Immature natural killer cell (primary cell): ENCODE measurements at regions not wholly inside any gene's neighbourhood (a gene's known extent, or its start where the extent isn't known, plus 50 kb on each side); places are given as distances from the start of the nearest gene placed in this dataset.

Source experiments
- DNase-seq, 3 donors: peaks; one replicate each; pipeline ENCODE4 v3.0.0; 2022; ENCODE audit warnings: mixed read lengths in 1 of 3
- H3K27ac Mint-ChIP-seq, 6 donors: one replicate each; pipeline ENCODE4 v1.8.0; 2020; ENCODE audit warnings: mixed read lengths in 6 of 6, mild to moderate bottlenecking in 5 of 6, inconsistent platforms in 4 of 6, moderate library complexity in 3 of 6
- H3K27me3 Mint-ChIP-seq, 3 donors: one replicate each; pipeline ENCODE4 v1.8.0; 2020 to 2021; ENCODE audit warnings: low read depth in 3 of 3, mild to moderate bottlenecking in 3 of 3, mixed read lengths in 3 of 3, moderate library complexity in 3 of 3, inconsistent platforms in 1 of 3
- H3K36me3 Mint-ChIP-seq, 3 donors: one replicate each; pipeline ENCODE4 v1.8.0; 2020; ENCODE audit warnings: mixed read lengths in 3 of 3, inconsistent platforms in 2 of 3, mild to moderate bottlenecking in 2 of 3
- H3K4me1 Mint-ChIP-seq, 2 donors: one replicate each; pipeline ENCODE4 v1.8.0; 2020; ENCODE audit warnings: inconsistent platforms in 2 of 2, mild to moderate bottlenecking in 2 of 2, mixed read lengths in 2 of 2, moderate library complexity in 1 of 2
- H3K4me3 Mint-ChIP-seq, 5 donors: one replicate each; pipeline ENCODE4 v1.8.0; 2020; ENCODE audit warnings: mild to moderate bottlenecking in 5 of 5, mixed read lengths in 5 of 5, inconsistent platforms in 3 of 5, moderate library complexity in 3 of 5
- H3K9me3 Mint-ChIP-seq, 6 donors: one replicate each; pipeline ENCODE4 v1.8.0; 2020; ENCODE audit warnings: mild to moderate bottlenecking in 6 of 6, mixed read lengths in 6 of 6, inconsistent platforms in 4 of 6, moderate library complexity in 3 of 6

DNA sequence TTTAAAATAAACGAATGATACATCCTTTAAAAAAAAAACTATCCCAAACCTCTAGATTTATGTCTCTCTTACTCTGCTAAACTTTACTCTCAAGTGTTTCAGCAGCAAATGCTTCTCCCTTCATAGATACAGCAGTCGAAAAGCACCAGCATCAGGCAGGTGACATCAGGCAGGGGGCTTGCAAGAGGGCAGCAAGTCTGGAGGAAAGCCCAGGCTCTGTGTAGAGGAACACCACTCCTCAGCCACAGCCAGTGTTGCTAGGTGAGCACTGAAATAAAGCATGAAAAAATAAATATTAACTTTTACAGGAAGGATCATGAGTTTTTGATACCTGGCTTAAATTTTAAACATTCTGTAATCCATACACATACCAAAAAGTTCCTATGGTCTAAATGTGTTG, 419.4 kb downstream of the GALC start:
- DNase-seq, result no peak
- Mint-ChIP-seq H3K27ac (no peak overlapping the region), H3K4me3 (no peak overlapping the region), H3K27me3 (peaks cover 0 to 2% (median 0%) of the 10 kb centered on the region in 3 donors), H3K36me3 (no peaks in the 10 kb centered on the region), H3K4me1 (no peaks in the 10 kb centered on the region), H3K9me3 (peaks cover 0 to 35% (median 4%) of the 10 kb centered on the region in 6 donors)

DNA sequence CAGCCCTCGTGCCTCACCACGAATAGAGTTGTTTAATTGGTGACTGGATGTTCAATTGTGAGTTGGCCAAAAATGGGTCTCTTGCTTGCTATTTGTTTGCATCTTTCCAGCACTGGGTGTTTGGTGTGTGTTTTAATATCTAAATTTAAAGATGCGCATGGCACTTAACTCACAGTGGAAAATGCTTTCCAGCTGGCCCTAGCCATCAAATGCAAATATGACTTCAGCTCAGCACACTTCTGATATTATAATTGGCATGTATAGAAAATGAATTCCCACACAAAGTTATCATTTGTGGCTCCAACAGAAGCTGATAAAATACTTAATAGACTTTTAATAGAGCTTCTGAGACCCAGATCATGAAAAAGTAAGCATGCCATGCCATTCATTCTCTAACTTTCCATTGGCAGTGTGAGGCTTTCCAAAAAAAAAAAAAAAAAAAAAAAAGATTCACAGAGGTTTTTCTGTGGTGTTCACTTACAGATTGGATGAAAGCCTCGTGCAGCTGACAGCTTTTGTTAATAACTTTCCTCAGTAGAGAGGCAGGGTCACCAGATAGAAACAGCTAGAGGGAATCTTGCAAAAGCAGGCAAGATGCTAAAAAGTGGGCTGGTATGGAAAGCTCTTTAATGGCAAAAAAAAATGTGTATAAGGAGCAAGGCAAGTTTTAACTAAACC, 425.2 kb downstream of the GALC start:
- Mint-ChIP-seq H3K4me1 (no peaks in the 10 kb centered on the region), H3K36me3 (no peaks in the 10 kb centered on the region), H3K27me3 (peaks cover 0 to 2% (median 0%) of the 10 kb centered on the region in 3 donors), H3K4me3 (no peak overlapping the region), H3K9me3 (peaks cover 0 to 22% (median 4%) of the 10 kb centered on the region in 6 donors), H3K27ac (no peak overlapping the region)
- no peak for DNase-seq

GRCh38 chr14:87566991-87567390, 426.0 kb downstream of the GALC start:
- Mint-ChIP-seq H3K27ac (no peak overlapping the region), H3K27me3 (peaks cover 0 to 2% (median 0%) of the 10 kb centered on the region in 3 donors), H3K36me3 (no peaks in the 10 kb centered on the region), H3K4me1 (no peaks in the 10 kb centered on the region), H3K9me3 (peaks cover 0 to 25% (median 8%) of the 10 kb centered on the region in 6 donors), H3K4me3 (no peak overlapping the region)
- no peak for DNase-seq

DNA sequence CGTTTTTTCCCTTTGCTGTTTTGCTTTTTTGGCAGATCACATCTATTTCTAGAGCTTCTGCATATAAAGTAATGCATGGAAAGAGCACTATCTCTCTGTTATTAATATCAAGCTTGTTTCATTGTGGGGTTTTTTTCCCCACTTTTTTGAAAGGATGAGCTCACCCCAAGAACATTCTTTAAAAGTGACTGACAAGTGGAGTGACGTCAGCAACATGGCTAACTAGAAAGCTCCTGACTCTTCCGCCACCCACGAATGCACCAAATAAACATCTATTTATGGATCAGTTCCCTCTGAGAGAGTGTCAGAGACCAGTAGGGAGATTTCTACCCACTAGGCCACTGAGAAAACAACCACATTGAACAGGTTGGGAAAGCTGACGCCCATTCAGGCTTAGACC, 445.4 kb downstream of the GALC start:
- H3K9me3 Mint-ChIP-seq, result peaks cover 7 to 17% (median 13%) of the 10 kb centered on the region in 6 donors
- H3K36me3 Mint-ChIP-seq, result no peaks in the 10 kb centered on the region

GRCh38 chr14:87542288-87542687, 450.7 kb downstream of the GALC start:
- Mint-ChIP-seq H3K9me3 (peaks cover 11 to 36% (median 13%) of the 10 kb centered on the region in 6 donors), H3K27ac (no peak overlapping the region), H3K4me1 (no peaks in the 10 kb centered on the region), H3K4me3 (no peak overlapping the region), H3K36me3 (no peaks in the 10 kb centered on the region), H3K27me3 (no peaks in the 10 kb centered on the region)
- no peak for DNase-seq

More for the DNA sequence above, 445.4 kb downstream of the GALC start:
- H3K4me1 Mint-ChIP-seq, result no peaks in the 10 kb centered on the region
- no peaks in the 10 kb centered on the region for H3K27me3 Mint-ChIP-seq
- no peak overlapping the region for H3K27ac Mint-ChIP-seq
- no peak for DNase-seq
- no peak overlapping the region for H3K4me3 Mint-ChIP-seq

DNA sequence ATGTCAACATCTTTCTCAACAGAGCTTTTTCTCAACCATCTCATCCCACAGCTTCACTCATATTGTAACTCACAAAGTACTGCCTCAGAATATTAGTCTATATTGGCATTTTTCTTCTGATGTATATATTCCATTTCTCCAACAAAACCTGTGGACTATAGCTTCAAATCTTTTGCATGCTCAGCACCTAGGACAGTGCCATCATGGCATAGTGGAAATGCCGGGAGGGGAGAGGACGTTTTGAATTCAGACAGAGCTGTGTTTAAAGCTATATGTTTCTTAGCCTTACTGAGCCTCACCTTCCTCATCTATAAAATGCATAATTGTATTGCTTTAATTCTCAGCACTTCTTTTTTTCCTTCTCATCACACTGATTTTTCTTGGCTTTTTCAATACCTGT, 452.6 kb downstream of the GALC start:
- peaks cover 6 to 36% (median 12%) of the 10 kb centered on the region in 6 donors for H3K9me3 Mint-ChIP-seq
- H3K36me3 Mint-ChIP-seq, result no peaks in the 10 kb centered on the region
- H3K27me3 Mint-ChIP-seq, result no peaks in the 10 kb centered on the region
- no peak overlapping the region for H3K27ac Mint-ChIP-seq
- H3K4me1 Mint-ChIP-seq, result no peaks in the 10 kb centered on the region
- no peak overlapping the region for H3K4me3 Mint-ChIP-seq
- DNase-seq, result no peak

DNA sequence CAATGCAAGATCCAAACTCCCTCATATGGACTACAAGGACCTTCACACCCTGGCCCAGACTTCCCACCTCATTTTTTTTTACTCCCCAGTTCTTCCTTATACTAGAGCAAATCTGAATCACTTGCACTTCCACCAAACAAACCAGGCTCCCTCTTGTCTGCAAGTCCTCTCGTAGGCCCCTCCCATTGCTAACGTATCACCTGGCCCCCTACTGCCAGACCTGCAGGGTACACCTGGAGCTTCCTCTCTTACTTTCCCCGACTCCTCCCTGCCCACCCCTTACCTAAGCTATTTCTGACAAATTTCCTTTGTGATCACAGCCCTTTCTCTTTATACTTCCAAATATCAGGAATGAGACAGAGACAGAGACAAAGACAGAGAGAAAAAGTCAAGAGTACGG, 463.9 kb downstream of the GALC start:
- no peak overlapping the region for H3K4me3 Mint-ChIP-seq

GRCh38 chr14:87526731-87527130, 466.3 kb downstream of the GALC start:
- peaks cover 0 to 5% (median 2%) of the 10 kb centered on the region in 3 donors for H3K27me3 Mint-ChIP-seq
- H3K27ac Mint-ChIP-seq, result no peak overlapping the region
- peaks cover 5 to 20% (median 10%) of the 10 kb centered on the region in 6 donors for H3K9me3 Mint-ChIP-seq
- no peak for DNase-seq
- no peaks in the 10 kb centered on the region for H3K36me3 Mint-ChIP-seq
- H3K4me3 Mint-ChIP-seq, result no peak overlapping the region
- H3K4me1 Mint-ChIP-seq, result no peaks in the 10 kb centered on the region

More for the DNA sequence above, 463.9 kb downstream of the GALC start:
- Mint-ChIP-seq H3K4me1 (no peaks in the 10 kb centered on the region), H3K9me3 (peaks cover 5 to 11% (median 8%) of the 10 kb centered on the region in 6 donors), H3K27ac (no peak overlapping the region), H3K27me3 (peaks cover 0 to 5% (median 0%) of the 10 kb centered on the region in 3 donors), H3K36me3 (no peaks in the 10 kb centered on the region)
- no peak for DNase-seq

DNA sequence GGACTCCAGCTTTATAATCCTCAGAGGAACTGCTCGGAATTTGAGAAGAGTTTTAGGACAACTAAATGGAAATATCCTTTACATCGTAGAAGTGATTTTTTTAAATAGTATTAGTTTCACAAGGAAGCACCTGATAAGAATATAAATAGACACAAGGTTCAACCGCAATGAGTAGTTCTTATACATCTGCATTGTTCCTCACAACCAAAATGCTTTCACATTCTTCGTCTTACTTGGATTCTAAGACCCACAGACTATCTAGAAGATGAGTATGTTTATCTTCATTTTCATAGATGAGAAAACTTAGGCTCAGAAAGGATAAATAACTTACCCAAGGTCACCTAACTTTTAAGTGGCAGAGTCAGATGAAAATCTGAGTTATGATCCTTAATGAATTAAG, 469.0 kb downstream of the GALC start:
- Mint-ChIP-seq H3K9me3 (peaks cover 0 to 32% (median 6%) of the 10 kb centered on the region in 6 donors), H3K36me3 (no peaks in the 10 kb centered on the region), H3K4me1 (no peaks in the 10 kb centered on the region), H3K4me3 (no peak overlapping the region), H3K27ac (no peak overlapping the region), H3K27me3 (peaks cover 0 to 5% (median 2%) of the 10 kb centered on the region in 3 donors)
- no peak for DNase-seq

DNA sequence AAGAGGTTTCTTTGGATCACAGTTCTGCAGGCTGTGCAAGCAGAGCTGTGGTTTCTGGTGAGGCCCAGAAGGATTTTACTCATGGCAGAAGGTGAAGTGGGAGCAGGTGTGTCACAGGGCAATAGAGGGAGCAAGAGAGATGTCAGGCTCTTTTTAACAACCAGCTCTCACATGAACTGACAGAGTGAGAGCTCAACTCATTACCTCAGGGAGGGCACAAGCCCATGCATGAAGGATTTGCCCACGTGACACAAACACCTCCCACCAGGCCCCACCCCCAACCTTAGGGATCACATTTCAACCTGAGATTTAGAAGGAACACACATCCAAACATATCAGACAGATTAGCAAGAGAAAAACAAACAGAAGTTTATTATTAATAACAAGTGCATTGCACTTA, 470.4 kb downstream of the GALC start:
- Mint-ChIP-seq H3K27me3 (peaks cover 0 to 2% (median 2%) of the 10 kb centered on the region in 3 donors), H3K9me3 (peaks cover 0 to 42% (median 3%) of the 10 kb centered on the region in 6 donors), H3K36me3 (no peaks in the 10 kb centered on the region), H3K4me3 (no peak overlapping the region), H3K4me1 (no peaks in the 10 kb centered on the region), H3K27ac (no peak overlapping the region)
- DNase-seq, result no peak

GRCh38 chr14:87508333-87508732, 484.6 kb downstream of the GALC start:
- Mint-ChIP-seq H3K9me3 (peaks cover 3 to 23% (median 3%) of the 10 kb centered on the region in 6 donors), H3K36me3 (no peaks in the 10 kb centered on the region), H3K27ac (no peak overlapping the region), H3K27me3 (no peaks in the 10 kb centered on the region), H3K4me3 (no peak overlapping the region), H3K4me1 (no peaks in the 10 kb centered on the region)
- DNase-seq, result no peak

DNA sequence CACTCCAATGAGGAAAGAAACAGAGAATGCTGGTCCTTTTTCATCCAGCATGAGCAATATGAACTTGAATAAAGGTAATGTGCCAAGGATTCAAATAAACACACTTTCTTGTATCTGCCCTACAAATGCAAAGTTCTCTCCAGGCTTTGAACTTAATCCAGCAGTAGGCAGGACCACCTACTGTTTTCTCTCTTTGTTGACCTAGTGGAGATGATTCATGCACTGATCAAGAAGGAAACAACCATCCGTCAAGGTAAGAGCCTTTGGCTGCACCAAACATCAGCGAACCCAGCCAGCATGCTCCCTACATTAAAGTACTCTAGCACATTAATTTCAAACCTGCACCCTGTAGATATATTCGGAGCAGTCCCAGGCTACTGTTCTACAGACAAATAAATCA, 489.3 kb downstream of the GALC start:
- no peak overlapping the region for H3K4me3 Mint-ChIP-seq

DNA sequence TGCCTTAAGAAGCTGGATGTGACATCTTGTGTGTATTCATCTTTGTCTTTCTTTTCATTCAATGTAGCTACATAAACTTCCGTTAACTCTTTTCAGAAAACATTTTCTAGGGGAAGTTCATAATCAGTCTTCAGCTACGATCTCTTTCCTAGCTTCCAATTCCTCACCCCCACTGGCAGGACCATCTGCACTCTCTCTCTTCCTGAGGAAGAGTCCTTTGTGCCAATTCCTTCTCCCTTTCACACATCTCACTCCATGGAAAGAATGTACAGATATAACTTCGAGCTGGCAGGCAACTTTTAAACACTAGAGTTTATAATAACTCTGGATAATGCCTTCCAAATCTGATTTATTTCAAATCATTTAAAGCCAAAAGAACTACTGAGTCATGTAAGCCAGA, 495.7 kb downstream of the GALC start:
- peaks cover 0 to 2% (median 0%) of the 10 kb centered on the region in 3 donors for H3K27me3 Mint-ChIP-seq

More for the DNA sequence above, 489.3 kb downstream of the GALC start:
- no peaks in the 10 kb centered on the region for H3K4me1 Mint-ChIP-seq
- H3K27me3 Mint-ChIP-seq, result no peaks in the 10 kb centered on the region
- H3K9me3 Mint-ChIP-seq, result peaks cover 2 to 26% (median 5%) of the 10 kb centered on the region in 6 donors
- DNase-seq, result no peak
- no peak overlapping the region for H3K27ac Mint-ChIP-seq
- no peaks in the 10 kb centered on the region for H3K36me3 Mint-ChIP-seq

DNA sequence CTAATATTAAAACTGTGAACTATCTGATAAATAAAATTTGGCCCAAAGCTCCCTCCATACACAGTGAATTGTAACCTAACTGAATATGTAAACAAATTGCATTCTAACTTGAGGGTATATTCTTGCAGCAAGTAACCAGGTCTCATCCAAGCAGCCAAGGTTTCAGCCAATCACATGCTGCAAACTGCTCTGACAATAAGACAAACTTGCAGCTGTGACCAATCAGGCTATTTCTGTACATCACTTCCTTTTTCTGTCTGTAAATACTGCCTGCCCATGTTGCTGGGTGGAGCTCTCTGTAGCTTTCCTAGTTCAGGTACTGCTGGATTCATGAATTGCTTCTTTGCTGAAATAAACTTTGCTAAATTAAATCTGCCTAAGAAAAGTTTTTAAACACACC, 499.0 kb downstream of the GALC start:
- peaks cover 2 to 24% (median 6%) of the 10 kb centered on the region in 6 donors for H3K9me3 Mint-ChIP-seq
- no peak overlapping the region for H3K4me3 Mint-ChIP-seq
- DNase-seq, result no peak
- peaks cover 0 to 2% (median 0%) of the 10 kb centered on the region in 3 donors for H3K27me3 Mint-ChIP-seq
- H3K27ac Mint-ChIP-seq, result no peak overlapping the region
- no peaks in the 10 kb centered on the region for H3K4me1 Mint-ChIP-seq
- no peaks in the 10 kb centered on the region for H3K36me3 Mint-ChIP-seq

More for the DNA sequence above, 495.7 kb downstream of the GALC start:
- no peak for DNase-seq
- Mint-ChIP-seq H3K4me3 (no peak overlapping the region), H3K36me3 (no peaks in the 10 kb centered on the region), H3K9me3 (peaks cover 0 to 26% (median 5%) of the 10 kb centered on the region in 6 donors), H3K27ac (no peak overlapping the region), H3K4me1 (no peaks in the 10 kb centered on the region)

GRCh38 chr14:87492561-87492960, 500.4 kb downstream of the GALC start:
- H3K4me3 Mint-ChIP-seq, result no peak overlapping the region
- H3K36me3 Mint-ChIP-seq, result no peaks in the 10 kb centered on the region
- no peak for DNase-seq
- H3K27me3 Mint-ChIP-seq, result peaks cover 0 to 2% (median 0%) of the 10 kb centered on the region in 3 donors
- no peaks in the 10 kb centered on the region for H3K4me1 Mint-ChIP-seq
- peaks cover 2 to 26% (median 6%) of the 10 kb centered on the region in 6 donors for H3K9me3 Mint-ChIP-seq
- H3K27ac Mint-ChIP-seq, result no peak overlapping the region
